ENCODE measurements at regions not wholly inside any gene's neighbourhood (a gene's known extent, or its start where the extent isn't known, plus 50 kb on each side); places are given as distances from the start of the nearest gene placed in this dataset.

DNA sequence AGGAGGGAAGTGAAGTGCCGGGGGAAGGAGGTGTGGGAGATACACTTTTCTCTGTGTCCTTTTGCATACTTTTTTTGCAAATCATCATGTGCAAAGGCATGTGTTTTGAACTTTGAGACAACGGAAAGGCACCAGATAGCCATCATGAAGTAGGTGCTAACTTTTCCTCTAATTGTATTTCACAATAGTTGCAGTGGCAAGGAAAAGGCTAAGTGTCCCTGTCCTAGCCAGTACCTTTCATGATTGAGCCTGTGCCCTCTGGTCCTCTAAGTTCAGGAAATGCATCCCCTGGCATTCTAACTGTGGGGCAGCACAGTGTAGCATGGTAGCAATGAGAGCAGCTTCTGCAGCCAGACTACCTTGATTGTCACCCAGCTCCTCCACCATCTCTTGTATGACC is 186.2 kb downstream of the ADSS2 start (continued):
- TF ChIP-seq POU6F1 (CRISPR knock-in tag; IDR thresholded peaks at IDR 0.05; ENCODE audit: borderline replicate concordance, low read depth) (no peak), ZNF8 (CRISPR knock-in tag; IDR thresholded peaks at IDR 0.05) (no peak), ZFP30 (CRISPR knock-in tag; IDR thresholded peaks at IDR 0.05) (no peak), RARB (CRISPR knock-in tag; IDR thresholded peaks at IDR 0.05) (no peak)
- TF ChIP-seq, protein P1, sequence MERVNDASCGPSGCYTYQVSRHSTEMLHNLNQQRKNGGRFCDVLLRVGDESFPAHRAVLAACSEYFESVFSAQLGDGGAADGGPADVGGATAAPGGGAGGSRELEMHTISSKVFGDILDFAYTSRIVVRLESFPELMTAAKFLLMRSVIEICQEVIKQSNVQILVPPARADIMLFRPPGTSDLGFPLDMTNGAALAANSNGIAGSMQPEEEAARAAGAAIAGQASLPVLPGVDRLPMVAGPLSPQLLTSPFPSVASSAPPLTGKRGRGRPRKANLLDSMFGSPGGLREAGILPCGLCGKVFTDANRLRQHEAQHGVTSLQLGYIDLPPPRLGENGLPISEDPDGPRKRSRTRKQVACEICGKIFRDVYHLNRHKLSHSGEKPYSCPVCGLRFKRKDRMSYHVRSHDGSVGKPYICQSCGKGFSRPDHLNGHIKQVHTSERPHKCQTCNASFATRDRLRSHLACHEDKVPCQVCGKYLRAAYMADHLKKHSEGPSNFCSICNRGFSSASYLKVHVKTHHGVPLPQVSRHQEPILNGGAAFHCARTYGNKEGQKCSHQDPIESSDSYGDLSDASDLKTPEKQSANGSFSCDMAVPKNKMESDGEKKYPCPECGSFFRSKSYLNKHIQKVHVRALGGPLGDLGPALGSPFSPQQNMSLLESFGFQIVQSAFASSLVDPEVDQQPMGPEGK (CRISPR knock-in tag; IDR thresholded peaks at IDR 0.05; ENCODE audit: borderline replicate concordance), result no peak
- TF ChIP-seq, protein P2, sequence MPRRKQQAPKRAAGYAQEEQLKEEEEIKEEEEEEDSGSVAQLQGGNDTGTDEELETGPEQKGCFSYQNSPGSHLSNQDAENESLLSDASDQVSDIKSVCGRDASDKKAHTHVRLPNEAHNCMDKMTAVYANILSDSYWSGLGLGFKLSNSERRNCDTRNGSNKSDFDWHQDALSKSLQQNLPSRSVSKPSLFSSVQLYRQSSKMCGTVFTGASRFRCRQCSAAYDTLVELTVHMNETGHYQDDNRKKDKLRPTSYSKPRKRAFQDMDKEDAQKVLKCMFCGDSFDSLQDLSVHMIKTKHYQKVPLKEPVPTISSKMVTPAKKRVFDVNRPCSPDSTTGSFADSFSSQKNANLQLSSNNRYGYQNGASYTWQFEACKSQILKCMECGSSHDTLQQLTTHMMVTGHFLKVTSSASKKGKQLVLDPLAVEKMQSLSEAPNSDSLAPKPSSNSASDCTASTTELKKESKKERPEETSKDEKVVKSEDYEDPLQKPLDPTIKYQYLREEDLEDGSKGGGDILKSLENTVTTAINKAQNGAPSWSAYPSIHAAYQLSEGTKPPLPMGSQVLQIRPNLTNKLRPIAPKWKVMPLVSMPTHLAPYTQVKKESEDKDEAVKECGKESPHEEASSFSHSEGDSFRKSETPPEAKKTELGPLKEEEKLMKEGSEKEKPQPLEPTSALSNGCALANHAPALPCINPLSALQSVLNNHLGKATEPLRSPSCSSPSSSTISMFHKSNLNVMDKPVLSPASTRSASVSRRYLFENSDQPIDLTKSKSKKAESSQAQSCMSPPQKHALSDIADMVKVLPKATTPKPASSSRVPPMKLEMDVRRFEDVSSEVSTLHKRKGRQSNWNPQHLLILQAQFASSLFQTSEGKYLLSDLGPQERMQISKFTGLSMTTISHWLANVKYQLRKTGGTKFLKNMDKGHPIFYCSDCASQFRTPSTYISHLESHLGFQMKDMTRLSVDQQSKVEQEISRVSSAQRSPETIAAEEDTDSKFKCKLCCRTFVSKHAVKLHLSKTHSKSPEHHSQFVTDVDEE (CRISPR knock-in tag; IDR thresholded peaks at IDR 0.05), result no peak
- TF ChIP-seq, protein P3, sequence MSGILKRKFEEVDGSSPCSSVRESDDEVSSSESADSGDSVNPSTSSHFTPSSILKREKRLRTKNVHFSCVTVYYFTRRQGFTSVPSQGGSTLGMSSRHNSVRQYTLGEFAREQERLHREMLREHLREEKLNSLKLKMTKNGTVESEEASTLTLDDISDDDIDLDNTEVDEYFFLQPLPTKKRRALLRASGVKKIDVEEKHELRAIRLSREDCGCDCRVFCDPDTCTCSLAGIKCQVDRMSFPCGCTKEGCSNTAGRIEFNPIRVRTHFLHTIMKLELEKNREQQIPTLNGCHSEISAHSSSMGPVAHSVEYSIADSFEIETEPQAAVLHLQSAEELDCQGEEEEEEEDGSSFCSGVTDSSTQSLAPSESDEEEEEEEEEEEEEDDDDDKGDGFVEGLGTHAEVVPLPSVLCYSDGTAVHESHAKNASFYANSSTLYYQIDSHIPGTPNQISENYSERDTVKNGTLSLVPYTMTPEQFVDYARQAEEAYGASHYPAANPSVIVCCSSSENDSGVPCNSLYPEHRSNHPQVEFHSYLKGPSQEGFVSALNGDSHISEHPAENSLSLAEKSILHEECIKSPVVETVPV (CRISPR knock-in tag; IDR thresholded peaks at IDR 0.05), result no peak

- ATAC-seq, result no peak
- no peak for TF ChIP-seq ESRRG (CRISPR knock-in tag; IDR thresholded peaks at IDR 0.05)
- no peak for TF ChIP-seq ZFP30 (CRISPR knock-in tag; IDR thresholded peaks at IDR 0.05)
- no peak for TF ChIP-seq TOX (CRISPR knock-in tag; IDR thresholded peaks at IDR 0.05; ENCODE audit: borderline replicate concordance)
- TF ChIP-seq PPARA (CRISPR knock-in tag; IDR thresholded peaks at IDR 0.05; ENCODE audit: borderline replicate concordance), result no peak
- TF ChIP-seq TCF4 (CRISPR knock-in tag; IDR thresholded peaks at IDR 0.05; ENCODE audit: borderline replicate concordance), result no peak
- TF ChIP-seq CSDC2 (CRISPR knock-in tag; IDR thresholded peaks at IDR 0.05), result no peak
Measured at GRCh38 chr1:244269169-244269568, 182.5 kb downstream of the ADSS2 start.

DNA sequence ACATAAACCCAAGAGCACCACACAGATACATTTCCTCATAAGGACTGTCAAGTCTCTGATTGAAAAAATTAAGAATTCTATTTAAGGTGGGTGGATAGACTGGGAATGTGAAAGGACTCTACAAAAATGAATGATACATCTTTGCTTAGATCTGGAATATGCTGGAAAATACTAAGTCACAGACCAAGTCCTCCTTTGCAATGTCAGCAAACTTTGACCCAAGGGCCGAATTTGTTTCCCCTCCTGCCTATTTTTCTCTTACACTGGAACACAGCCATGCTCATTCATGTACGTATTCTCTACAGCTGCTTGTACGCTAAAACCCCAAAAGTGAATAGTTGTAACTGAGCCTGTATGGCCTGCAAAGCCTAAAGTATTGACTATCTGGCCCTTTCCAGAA is 180.7 kb downstream of the ADSS2 start:
- no peak for ATAC-seq
- TF ChIP-seq POU6F1 (CRISPR knock-in tag; IDR thresholded peaks at IDR 0.05; ENCODE audit: borderline replicate concordance, low read depth), result no peak

GRCh38 chr1:244271691-244272308 is 179.9 kb downstream of the ADSS2 start:
- no peak for ATAC-seq
- no peak for TF ChIP-seq POU6F1 (CRISPR knock-in tag; IDR thresholded peaks at IDR 0.05; ENCODE audit: borderline replicate concordance, low read depth)
- TF ChIP-seq ZNF565 (CRISPR knock-in tag; conservative IDR thresholded peaks at IDR 0.05; ENCODE audit: low read depth), result no peak
- TF ChIP-seq BACH2 (CRISPR knock-in tag; IDR thresholded peaks at IDR 0.05; ENCODE audit: borderline replicate concordance), result no peak
- TF ChIP-seq ZNF70 (CRISPR knock-in tag; IDR thresholded peaks at IDR 0.05), result no peak
- no peak for TF ChIP-seq RARB (CRISPR knock-in tag; IDR thresholded peaks at IDR 0.05)
- TF ChIP-seq, protein P2 (CRISPR knock-in tag; IDR thresholded peaks at IDR 0.05), result no peak
- no peak for TF ChIP-seq OSR1 (CRISPR knock-in tag; IDR thresholded peaks at IDR 0.05)
- no peak for TF ChIP-seq ZNF8 (CRISPR knock-in tag; IDR thresholded peaks at IDR 0.05)
- no peak for TF ChIP-seq ZC3H10 (CRISPR knock-in tag; IDR thresholded peaks at IDR 0.05)
- no peak for TF ChIP-seq GLIS3 (CRISPR knock-in tag; IDR thresholded peaks at IDR 0.05)
- no peak for TF ChIP-seq ARNTL (CRISPR knock-in tag; IDR thresholded peaks at IDR 0.05; ENCODE audit: borderline replicate concordance, low read depth)
- no peak for TF ChIP-seq TCF4 (CRISPR knock-in tag; IDR thresholded peaks at IDR 0.05; ENCODE audit: borderline replicate concordance)

Data from SK-N-SH treated with all-trans-retinoic acid at 6 μM for 48 hours (cell line).